CD8-positive, alpha-beta memory T cell (primary cell): ENCODE measurements at regions not wholly inside any gene's neighbourhood (a gene's known extent, or its start where the extent isn't known, plus 50 kb on each side); places are given as distances from the start of the nearest gene placed in this dataset.

Experiments used
- CTCF ChIA-PET: fragments of 350-600 bp; sonication (Branson Sonifier 250); formaldehyde crosslinking; loops from one replicate; lab custom pipeline; 2021; ENCODE audit warnings: antibody characterized with exemption; lab: Charles Lee
- POLR2A ChIA-PET: fragments of 350-600 bp; sonication (Branson Sonifier 250); formaldehyde crosslinking; loops from one replicate; lab custom pipeline; 2021; ENCODE audit warnings: antibody characterized with exemption; lab: Charles Lee
- DNase-seq, 5 donors: peaks; one replicate each; pipeline versions ENCODE4 v3.0.0 to v3.0.0-alpha.2; 2020 to 2022; ENCODE audit warnings: mixed read lengths in 1 of 5
- H3K27ac ChIP-seq: one replicate; pipeline ENCODE4 v1.7.0; 2013; ENCODE audit warnings: low read depth, mild to moderate bottlenecking, low read length, moderate library complexity
- H3K27me3 ChIP-seq: 2 replicates; pipeline ENCODE4 v1.7.0; 2013; ENCODE audit warnings: low read length, mild to moderate bottlenecking; ENCODE audit not compliant: insufficient read depth, poor library complexity, severe bottlenecking
- H3K36me3 ChIP-seq: 2 replicates; pipeline ENCODE4 v1.7.0; 2013; ENCODE audit warnings: mild to moderate bottlenecking, low read length, moderate library complexity; ENCODE audit not compliant: insufficient read depth
- H3K4me1 ChIP-seq: 2 replicates; pipeline ENCODE4 v1.7.0; 2013; ENCODE audit warnings: mild to moderate bottlenecking, low read length, moderate library complexity; ENCODE audit not compliant: insufficient read depth
- H3K4me3 ChIP-seq: 2 replicates; pipeline ENCODE4 v1.7.0; 2013; ENCODE audit warnings: mild to moderate bottlenecking, low read length
- H3K9me3 ChIP-seq: 2 replicates; pipeline ENCODE4 v1.7.0; 2013; ENCODE audit warnings: mild to moderate bottlenecking, low read length
- H3K27ac Mint-ChIP-seq, 8 donors: one replicate each; pipeline ENCODE4 v1.8.0; 2020 to 2021; ENCODE audit warnings: mixed read lengths in 8 of 8, mild to moderate bottlenecking in 6 of 8, inconsistent platforms in 3 of 8, moderate library complexity in 3 of 8
- H3K27me3 Mint-ChIP-seq, 2 donors: one replicate each; pipeline ENCODE4 v1.8.0; 2020 to 2021; ENCODE audit warnings: mixed read lengths in 2 of 2, mild to moderate bottlenecking in 1 of 2, moderate library complexity in 1 of 2
- H3K36me3 Mint-ChIP-seq, 3 donors: one replicate each; pipeline ENCODE4 v1.8.0; 2020 to 2021; ENCODE audit warnings: mixed read lengths in 3 of 3, inconsistent platforms in 1 of 3, mild to moderate bottlenecking in 1 of 3
- H3K4me1 Mint-ChIP-seq, 3 donors: one replicate each; pipeline ENCODE4 v1.8.0; 2020 to 2021; ENCODE audit warnings: mixed read lengths in 3 of 3, inconsistent platforms in 1 of 3, mild to moderate bottlenecking in 1 of 3
- H3K4me3 Mint-ChIP-seq, 7 donors: one replicate each; pipeline ENCODE4 v1.8.0; 2020 to 2021; ENCODE audit warnings: mixed read lengths in 7 of 7, mild to moderate bottlenecking in 6 of 7, moderate library complexity in 4 of 7, inconsistent platforms in 2 of 7
- H3K9me3 Mint-ChIP-seq, 5 donors: one replicate each; pipeline ENCODE4 v1.8.0; 2020 to 2022; ENCODE audit warnings: mixed read lengths in 5 of 5, mild to moderate bottlenecking in 3 of 5, moderate library complexity in 2 of 5, inconsistent platforms in 1 of 5

GRCh38 chr2:106280224-106280623, 86.1 kb upstream of the UXS1 start:
- Mint-ChIP-seq H3K27me3 (peaks cover 7 to 32% of the 10 kb centered on the region in 2 donors), H3K36me3 (no peaks in the 10 kb centered on the region), H3K4me1 (no peaks in the 10 kb centered on the region), H3K9me3 (no peaks in the 10 kb centered on the region), H3K4me3 (no peak overlapping the region), H3K27ac (no peak overlapping the region)
- H3K4me3 ChIP-seq = no peak overlapping the region
- no peaks in the 10 kb centered on the region for H3K9me3 ChIP-seq
- POLR2A ChIA-PET = no interaction called here
- CTCF ChIA-PET = no interaction called here
- no peaks in the 10 kb centered on the region for H3K27me3 ChIP-seq
- no peaks in the 10 kb centered on the region for H3K4me1 ChIP-seq
- no peak for DNase-seq
- no peaks in the 10 kb centered on the region for H3K36me3 ChIP-seq
- no peak overlapping the region for H3K27ac ChIP-seq

- H3K4me1 Mint-ChIP-seq = no peaks in the 10 kb centered on the region
- no peak overlapping the region for H3K27ac Mint-ChIP-seq
- peaks cover 2 to 30% of the 10 kb centered on the region in 2 donors for H3K27me3 Mint-ChIP-seq
- Histone ChIP-seq H3K36me3 (no peaks in the 10 kb centered on the region), H3K4me1 (no peaks in the 10 kb centered on the region), H3K4me3 (no peak overlapping the region), H3K27ac (no peak overlapping the region), H3K9me3 (no peaks in the 10 kb centered on the region), H3K27me3 (no peaks in the 10 kb centered on the region)
- DNase-seq = no peak
- CTCF ChIA-PET = no interaction called here
- H3K36me3 Mint-ChIP-seq = no peaks in the 10 kb centered on the region
- POLR2A ChIA-PET = no interaction called here
- no peaks in the 10 kb centered on the region for H3K9me3 Mint-ChIP-seq
- no peak overlapping the region for H3K4me3 Mint-ChIP-seq
These were observed 84.2 kb upstream of the UXS1 start for GRCh38 chr2:106278112-106278876.

GRCh38 chr2:106277426-106277825, 83.3 kb upstream of the UXS1 start:
- Mint-ChIP-seq H3K4me3 (no peak overlapping the region), H3K27me3 (peaks cover 2 to 24% of the 10 kb centered on the region in 2 donors), H3K4me1 (no peaks in the 10 kb centered on the region), H3K9me3 (no peaks in the 10 kb centered on the region), H3K27ac (no peak overlapping the region), H3K36me3 (no peaks in the 10 kb centered on the region)
- H3K27me3 ChIP-seq = no peaks in the 10 kb centered on the region
- H3K4me3 ChIP-seq = no peak overlapping the region
- no peaks in the 10 kb centered on the region for H3K4me1 ChIP-seq
- DNase-seq = no peak
- ChIA-PET POLR2A (no interaction called here), CTCF (no interaction called here)
- no peaks in the 10 kb centered on the region for H3K9me3 ChIP-seq
- H3K27ac ChIP-seq = no peak overlapping the region
- no peaks in the 10 kb centered on the region for H3K36me3 ChIP-seq

- Histone ChIP-seq H3K27ac (no peak overlapping the region), H3K4me1 (no peaks in the 10 kb centered on the region), H3K9me3 (no peaks in the 10 kb centered on the region), H3K36me3 (no peaks in the 10 kb centered on the region), H3K4me3 (no peak overlapping the region), H3K27me3 (no peaks in the 10 kb centered on the region)
- ChIA-PET POLR2A (interaction anchor here (0.5 kb wide), 1 partner anchor 36 kb away, joined by 5 read pairs; no protein-coding TSS in a partner anchor), CTCF (no interaction called here)
- Mint-ChIP-seq H3K36me3 (no peaks in the 10 kb centered on the region), H3K9me3 (no peaks in the 10 kb centered on the region), H3K27me3 (peaks cover 2 to 24% of the 10 kb centered on the region in 2 donors), H3K4me1 (peaks cover 0 to 1% (median under 1%) of the 10 kb centered on the region in 3 donors), H3K4me3 (no peak overlapping the region), H3K27ac (no peak overlapping the region)
- no peak for DNase-seq
These were observed 81.9 kb upstream of the UXS1 start for GRCh38 chr2:106275971-106276370.

- Mint-ChIP-seq H3K4me1 (peaks cover 8 to 11% (median 9%) of the 10 kb centered on the region in 3 donors), H3K9me3 (no peaks in the 10 kb centered on the region), H3K36me3 (no peaks in the 10 kb centered on the region), H3K27ac (no peak overlapping the region), H3K27me3 (peaks cover 1 to 24% of the 10 kb centered on the region in 2 donors), H3K4me3 (no peak overlapping the region)
- ChIA-PET CTCF (no interaction called here), POLR2A (no interaction called here)
- Histone ChIP-seq H3K27ac (no peak overlapping the region), H3K36me3 (no peaks in the 10 kb centered on the region), H3K9me3 (no peaks in the 10 kb centered on the region), H3K4me3 (no peak overlapping the region), H3K27me3 (peaks cover 8% of the 10 kb centered on the region), H3K4me1 (peaks cover 6% of the 10 kb centered on the region)
- DNase-seq = no peak
These were observed 80.6 kb upstream of the UXS1 start for GRCh38 chr2:106274668-106275067.

- CTCF ChIA-PET = interaction anchor here (0.9 kb wide), 1 partner anchor 112 kb away, joined by 3 read pairs; no protein-coding TSS in a partner anchor
- DNase-seq = no peak
- Mint-ChIP-seq H3K4me1 (peaks cover 17 to 28% (median 27%) of the 10 kb centered on the region in 3 donors), H3K27ac (peak overlapping the region in 1 of 8 donors; percentile 33), H3K4me3 (no peak overlapping the region), H3K9me3 (no peaks in the 10 kb centered on the region), H3K27me3 (peaks cover 5 to 35% of the 10 kb centered on the region in 2 donors), H3K36me3 (no peaks in the 10 kb centered on the region)
- Histone ChIP-seq H3K4me3 (no peak overlapping the region), H3K27me3 (peaks cover 8% of the 10 kb centered on the region), H3K4me1 (peaks cover 6% of the 10 kb centered on the region), H3K36me3 (no peaks in the 10 kb centered on the region), H3K27ac (no peak overlapping the region), H3K9me3 (no peaks in the 10 kb centered on the region)
- POLR2A ChIA-PET = no interaction called here
These were observed 78.2 kb upstream of the UXS1 start for GRCh38 chr2:106272216-106272807.

GRCh38 chr2:106270471-106270891, 76.4 kb upstream of the UXS1 start:
- Histone ChIP-seq H3K27ac (no peak overlapping the region), H3K4me3 (peak overlapping the region; percentile 52), H3K27me3 (peaks cover 8% of the 10 kb centered on the region), H3K4me1 (peaks cover 6% of the 10 kb centered on the region), H3K36me3 (no peaks in the 10 kb centered on the region), H3K9me3 (no peaks in the 10 kb centered on the region)
- peaks cover 5 to 35% of the 10 kb centered on the region in 2 donors for H3K27me3 Mint-ChIP-seq
- no peak overlapping the region for H3K27ac Mint-ChIP-seq
- DNase-seq = no peak
- H3K9me3 Mint-ChIP-seq = no peaks in the 10 kb centered on the region
- no peaks in the 10 kb centered on the region for H3K36me3 Mint-ChIP-seq
- H3K4me1 Mint-ChIP-seq = peaks cover 17 to 28% (median 27%) of the 10 kb centered on the region in 3 donors
- POLR2A ChIA-PET = no interaction called here
- peak overlapping the region; percentile 77 to 93 (median 87) for H3K4me3 Mint-ChIP-seq
- CTCF ChIA-PET = no interaction called here

- ChIA-PET CTCF (no interaction called here), POLR2A (no interaction called here)
- peak in 3 of 5 donors; percentile 12 to 19 (median 12) for DNase-seq
- H3K27me3 Mint-ChIP-seq = peaks cover 5 to 35% of the 10 kb centered on the region in 2 donors
- H3K27ac ChIP-seq = no peak overlapping the region
- H3K9me3 ChIP-seq = no peaks in the 10 kb centered on the region
- no peaks in the 10 kb centered on the region for H3K36me3 ChIP-seq
- no peaks in the 10 kb centered on the region for H3K9me3 Mint-ChIP-seq
- H3K4me1 ChIP-seq = peaks cover 6% of the 10 kb centered on the region
- H3K27me3 ChIP-seq = peaks cover 8% of the 10 kb centered on the region
- H3K4me3 ChIP-seq = peak overlapping the region; percentile 52
- peak overlapping the region in 4 of 8 donors; percentile 37 to 81 (median 60) for H3K27ac Mint-ChIP-seq
- H3K4me3 Mint-ChIP-seq = peak overlapping the region; percentile 77 to 93 (median 87)
- H3K4me1 Mint-ChIP-seq = peaks cover 17 to 28% (median 27%) of the 10 kb centered on the region in 3 donors
- no peaks in the 10 kb centered on the region for H3K36me3 Mint-ChIP-seq
These were observed 75.6 kb upstream of the UXS1 start for GRCh38 chr2:106269591-106270291.
